Smooth muscle cell (in vitro differentiated cells): ENCODE measurements at regions not wholly inside any gene's neighbourhood (a gene's known extent, or its start where the extent isn't known, plus 50 kb on each side); places are given as distances from the start of the nearest gene placed in this dataset.

Source experiments
- DNase-seq: peaks from one replicate; lab custom pipeline; 2025; ENCODE audit not compliant: unreplicated experiment; lab: John Stamatoyannopoulos, UW
- H2AFZ ChIP-seq: fragments of 200-600 bp; sonication (generic); 2 replicates; pipeline ENCODE4 v1.6.0; 2016; ENCODE audit warnings: antibody characterized with exemption, low read depth, mild to moderate bottlenecking
- H3F3A ChIP-seq: fragments of 200-600 bp; sonication (generic); 2 replicates; pipeline ENCODE4 v1.6.0; 2017; ENCODE audit warnings: antibody characterized with exemption, low read depth
- H3K27ac ChIP-seq: fragments of 200-600 bp; sonication (generic); 2 replicates; pipeline ENCODE4 v1.5.1; 2016; ENCODE audit warnings: low read depth, mild to moderate bottlenecking
- H3K27me3 ChIP-seq: fragments of 200-600 bp; sonication (generic); 2 replicates; pipeline ENCODE4 v1.6.1; 2016; ENCODE audit warnings: low read depth, mild to moderate bottlenecking
- H3K36me3 ChIP-seq: fragments of 200-600 bp; sonication (generic); 2 replicates; pipeline ENCODE4 v1.5.1; 2016; ENCODE audit warnings: low read depth
- H3K4me1 ChIP-seq: fragments of 200-600 bp; sonication (generic); 2 replicates; pipeline ENCODE4 v1.5.1; 2016; ENCODE audit warnings: low read depth
- H3K4me2 ChIP-seq: fragments of 200-600 bp; sonication (generic); 2 replicates; pipeline ENCODE4 v1.6.0; 2016; ENCODE audit warnings: mild to moderate bottlenecking
- H3K4me3 ChIP-seq: fragments of 200-600 bp; sonication (generic); 2 replicates; pipeline ENCODE4 v1.5.1; 2016; ENCODE audit warnings: mild to moderate bottlenecking
- H3K79me2 ChIP-seq: fragments of 200-600 bp; sonication (generic); 2 replicates; pipeline ENCODE4 v1.6.0; 2016; ENCODE audit warnings: low read depth, mild to moderate bottlenecking
- H3K9ac ChIP-seq: fragments of 200-600 bp; sonication (generic); 2 replicates; pipeline ENCODE4 v1.6.0; 2016; ENCODE audit warnings: low read depth
- H3K9me3 ChIP-seq: fragments of 200-600 bp; sonication (generic); replicated peaks from 2 replicates; pipeline ENCODE4 v1.5.1; 2016; ENCODE audit warnings: low read depth
- H4K20me1 ChIP-seq: fragments of 200-600 bp; sonication (generic); 2 replicates; pipeline ENCODE4 v1.6.0; 2016; ENCODE audit warnings: low read depth
- CTCF ChIP-seq: fragments of 200-600 bp; sonication (generic); IDR thresholded peaks from 2 replicates; pipeline ENCODE4 v1.5.1; 2017; ENCODE audit warnings: borderline replicate concordance, mild to moderate bottlenecking, antibody characterized with exemption; ENCODE audit not compliant: insufficient read depth, poor library complexity, severe bottlenecking
- WGBS: methylation state at CpG from one replicate; pipeline ENCODE4 v1.1.7; 2016; ENCODE audit warnings: low lambda C conversion rate; 5-methylcytosine and 5-hydroxymethylcytosine counted together

GRCh38 chr18:38007676-38008330, 442.2 kb upstream of the CELF4 start:
- TF ChIP-seq CTCF: no peak
- 28% methylated on average over 6 of the region's 6 CpGs for WGBS
- H2AFZ ChIP-seq: no peak overlapping the region
- no peak overlapping the region for H3K4me3 ChIP-seq
- H3K9ac ChIP-seq: no peak overlapping the region
- H3K9me3 ChIP-seq: no peaks in the 10 kb centered on the region
- no peaks in the 10 kb centered on the region for H3F3A ChIP-seq
- no peaks in the 10 kb centered on the region for H3K79me2 ChIP-seq
- H3K27me3 ChIP-seq: no peaks in the 10 kb centered on the region
- no peaks in the 10 kb centered on the region for H3K36me3 ChIP-seq
- no peak overlapping the region for H3K27ac ChIP-seq
- H3K4me1 ChIP-seq: no peaks in the 10 kb centered on the region
- no peak for DNase-seq
- no peaks in the 10 kb centered on the region for H4K20me1 ChIP-seq
- peak overlapping the region; percentile 27 for H3K4me2 ChIP-seq

GRCh38 chr18:38007026-38007425, 441.4 kb upstream of the CELF4 start:
- Histone ChIP-seq H3K27me3 (no peaks in the 10 kb centered on the region), H3K4me1 (no peaks in the 10 kb centered on the region), H3K36me3 (no peaks in the 10 kb centered on the region), H3K27ac (no peak overlapping the region), H2AFZ (no peak overlapping the region), H3K9ac (no peak overlapping the region), H3K9me3 (no peaks in the 10 kb centered on the region), H4K20me1 (no peaks in the 10 kb centered on the region), H3K4me3 (no peak overlapping the region), H3F3A (no peaks in the 10 kb centered on the region), H3K79me2 (no peaks in the 10 kb centered on the region), H3K4me2 (no peak overlapping the region)
- no peak for TF ChIP-seq CTCF
- DNase-seq: no peak

- Histone ChIP-seq H3K4me1 (no peaks in the 10 kb centered on the region), H3K4me3 (no peak overlapping the region), H3K9me3 (no peaks in the 10 kb centered on the region), H3F3A (no peaks in the 10 kb centered on the region), H3K9ac (no peak overlapping the region), H3K79me2 (no peaks in the 10 kb centered on the region), H3K27me3 (no peaks in the 10 kb centered on the region), H3K27ac (no peak overlapping the region), H4K20me1 (no peaks in the 10 kb centered on the region), H3K4me2 (no peak overlapping the region), H2AFZ (no peak overlapping the region), H3K36me3 (no peaks in the 10 kb centered on the region)
- TF ChIP-seq CTCF: no peak
- no peak for DNase-seq
- 84% methylated on average over 2 of the region's 2 CpGs for WGBS
Measured at GRCh38 chr18:38006541-38006940, 440.9 kb upstream of the CELF4 start.

GRCh38 chr18:37997695-37998094, 432.1 kb upstream of the CELF4 start:
- Histone ChIP-seq H3K9me3 (no peaks in the 10 kb centered on the region), H3K27me3 (no peaks in the 10 kb centered on the region), H4K20me1 (no peaks in the 10 kb centered on the region), H2AFZ (no peak overlapping the region), H3K4me3 (no peak overlapping the region), H3F3A (no peaks in the 10 kb centered on the region), H3K79me2 (no peaks in the 10 kb centered on the region), H3K4me1 (no peaks in the 10 kb centered on the region), H3K36me3 (no peaks in the 10 kb centered on the region), H3K9ac (no peak overlapping the region), H3K27ac (no peak overlapping the region), H3K4me2 (no peak overlapping the region)
- DNase-seq: no peak
- 90% methylated on average over 1 of the region's 1 CpG for WGBS
- TF ChIP-seq CTCF: no peak
